Right ventricle myocardium superior (tissue), 1 donor: ENCODE measurements at regions not wholly inside any gene's neighbourhood (a gene's known extent, or its start where the extent isn't known, plus 50 kb on each side); places are given as distances from the start of the nearest gene placed in this dataset.

ENCODE experiments used
- ATAC-seq: fragments of 200-7000 bp; cut with Tn5 transposase; one replicate; pipeline ENCODE4 v1.9.1; 2020; ENCODE audit warnings: mild to moderate bottlenecking; ENCODE audit not compliant: poor library complexity
- DNase-seq: peaks from one replicate; pipeline ENCODE4 v3.0.0-alpha.2; 2020
- intact Hi-C: fragments of 100-400 bp; cut with DNase I; formaldehyde crosslinking; loops from one replicate; pipeline ENCODE4 v1.11.2; 2022
- donor health status: DM: no; HTN: yes; CAD: no; lungs with severe emphysema.

- intact Hi-C loops, result no loop called here
- no peak for ATAC-seq
- no peak for DNase-seq
Observed at GRCh38 chr15:96693515-96693914, 363.0 kb downstream of the NR2F2 start.

GRCh38 chr15:96693990-96694517 lies 363.6 kb downstream of the NR2F2 start:
- DNase-seq (no peak), ATAC-seq (no peak)
- intact Hi-C loops, result no loop called here

GRCh38 chr15:96695426-96695825 lies 364.9 kb downstream of the NR2F2 start:
- DNase-seq (no peak), ATAC-seq (no peak)
- intact Hi-C loops, result no loop called here

GRCh38 chr15:96699871-96700401 lies 369.4 kb downstream of the NR2F2 start:
- intact Hi-C loops, result no loop called here
- no peak for ATAC-seq
- DNase-seq, result no peak

- no peak for ATAC-seq
- DNase-seq, result no peak
- intact Hi-C loops, result no loop called here
Observed at GRCh38 chr15:96700555-96700954, 370.1 kb downstream of the NR2F2 start.

- ATAC-seq (no peak), DNase-seq (no peak)
Observed at GRCh38 chr15:96701443-96701842, 370.9 kb downstream of the NR2F2 start.

GRCh38 chr15:96701877-96702276 lies 371.4 kb downstream of the NR2F2 start:
- intact Hi-C loops, result no loop called here

More at GRCh38 chr15:96701443-96701842, 370.9 kb downstream of the NR2F2 start:
- intact Hi-C loops, result no loop called here

GRCh38 chr15:96702589-96702988 lies 372.1 kb downstream of the NR2F2 start:
- DNase-seq (no peak), ATAC-seq (no peak)
- intact Hi-C loops, result no loop called here

More at GRCh38 chr15:96701877-96702276, 371.4 kb downstream of the NR2F2 start:
- DNase-seq (no peak), ATAC-seq (no peak)

GRCh38 chr15:96703091-96703490 lies 372.6 kb downstream of the NR2F2 start:
- no peak for ATAC-seq
- intact Hi-C loops, result no loop called here
- no peak for DNase-seq

- ATAC-seq, result no peak
- intact Hi-C loops, result no loop called here
- DNase-seq, result no peak
Observed at GRCh38 chr15:96703794-96704550, 373.5 kb downstream of the NR2F2 start.

GRCh38 chr15:96716075-96716474 lies 385.6 kb downstream of the NR2F2 start:
- ATAC-seq (no peak), DNase-seq (no peak)
- intact Hi-C loops, result no loop called here

- ATAC-seq, result no peak
- intact Hi-C loops, result no loop called here
- DNase-seq, result no peak
Observed at GRCh38 chr15:96716478-96716877, 386.0 kb downstream of the NR2F2 start.

GRCh38 chr15:96720251-96720650 lies 389.8 kb downstream of the NR2F2 start:
- ATAC-seq (no peak), DNase-seq (no peak)
- intact Hi-C loops, result no loop called here

- intact Hi-C loops, result no loop called here
Observed at GRCh38 chr15:96720656-96721055, 390.2 kb downstream of the NR2F2 start.

GRCh38 chr15:96728591-96728990 lies 398.1 kb downstream of the NR2F2 start:
- no peak for ATAC-seq
- intact Hi-C loops, result no loop called here

More at GRCh38 chr15:96720656-96721055, 390.2 kb downstream of the NR2F2 start:
- ATAC-seq (no peak), DNase-seq (no peak)

GRCh38 chr15:96732704-96733103 lies 402.2 kb downstream of the NR2F2 start:
- DNase-seq (no peak), ATAC-seq (no peak)
- intact Hi-C loops, result no loop called here

More at GRCh38 chr15:96728591-96728990, 398.1 kb downstream of the NR2F2 start:
- DNase-seq, result no peak

- intact Hi-C loops, result no loop called here
- DNase-seq, result no peak
- ATAC-seq, result no peak
Observed at GRCh38 chr15:96733721-96734120, 403.2 kb downstream of the NR2F2 start.

- no peak for ATAC-seq
- no peak for DNase-seq
- intact Hi-C loops, result no loop called here
Observed at GRCh38 chr15:96735632-96736240, 405.2 kb downstream of the NR2F2 start.

- no peak for DNase-seq
- intact Hi-C loops, result no loop called here
- no peak for ATAC-seq
Observed at GRCh38 chr15:96736384-96736783, 405.9 kb downstream of the NR2F2 start.

GRCh38 chr15:96737408-96737807 lies 406.9 kb downstream of the NR2F2 start:
- intact Hi-C loops, result no loop called here
- DNase-seq, result no peak
- no peak for ATAC-seq
